Skin of body (tissue), 1 donor: ENCODE measurements at regions not wholly inside any gene's neighbourhood (a gene's known extent, or its start where the extent isn't known, plus 50 kb on each side); places are given as distances from the start of the nearest gene placed in this dataset.

Experiments
- DNase-seq: peaks from one replicate; lab custom pipeline; 2025; lab: John Stamatoyannopoulos, UW

DNA sequence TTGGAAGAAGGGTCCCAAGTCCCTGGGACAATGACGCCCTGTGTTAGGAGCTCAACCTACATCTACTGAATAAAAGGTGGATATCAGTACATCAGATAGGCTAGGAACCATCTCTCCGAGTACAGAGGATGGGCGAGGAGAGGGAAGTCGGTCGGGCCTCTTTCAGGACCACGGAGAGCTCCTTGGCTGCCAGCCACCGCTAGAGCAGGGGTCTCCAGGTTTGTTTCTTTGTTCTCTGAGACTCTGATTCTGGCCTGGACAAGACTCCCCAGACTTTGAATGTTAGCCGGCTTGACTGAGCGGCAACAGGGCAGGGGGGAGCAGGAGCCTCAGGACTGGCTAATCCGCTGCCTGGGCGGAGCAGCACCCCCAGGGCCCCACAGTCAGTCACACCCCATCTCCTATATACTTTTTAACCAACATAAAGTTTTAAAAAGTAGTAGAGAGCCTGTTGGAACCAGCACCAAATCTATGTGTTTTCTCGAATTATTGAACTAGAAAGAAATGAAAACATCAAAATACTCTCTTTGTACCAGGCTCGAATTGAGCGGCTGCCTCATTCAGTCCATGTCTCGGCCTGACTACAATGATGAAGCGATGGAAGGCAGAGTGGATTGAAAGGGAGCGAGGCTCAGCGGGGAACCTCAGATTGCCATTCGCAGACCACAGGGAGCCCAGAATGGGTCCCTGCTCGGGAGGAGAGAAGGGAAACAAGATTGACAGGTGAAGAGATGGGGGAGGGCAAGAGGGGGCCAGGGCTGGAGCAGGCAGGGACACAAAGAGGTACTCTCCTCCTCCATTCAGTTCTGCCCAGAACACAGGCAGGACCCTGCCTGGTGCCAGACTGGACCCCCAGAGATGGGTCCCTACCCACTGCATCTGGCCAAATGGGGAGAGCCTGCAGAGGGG lies 131.6 kb downstream of the TPRA1 start:
- DNase-seq = no peak

GRCh38 chr3:127457546-127458145 lies 132.9 kb downstream of the TPRA1 start:
- DNase-seq = no peak

GRCh38 chr3:127457094-127457475 lies 133.4 kb downstream of the TPRA1 start:
- DNase-seq = no peak

GRCh38 chr3:127456471-127457093 lies 134.0 kb downstream of the TPRA1 start:
- no peak for DNase-seq

GRCh38 chr3:127455541-127456450 lies 134.7 kb downstream of the TPRA1 start:
- DNase-seq = peak; percentile 33

GRCh38 chr3:127454968-127455367 lies 135.6 kb downstream of the TPRA1 start:
- DNase-seq = no peak

DNA sequence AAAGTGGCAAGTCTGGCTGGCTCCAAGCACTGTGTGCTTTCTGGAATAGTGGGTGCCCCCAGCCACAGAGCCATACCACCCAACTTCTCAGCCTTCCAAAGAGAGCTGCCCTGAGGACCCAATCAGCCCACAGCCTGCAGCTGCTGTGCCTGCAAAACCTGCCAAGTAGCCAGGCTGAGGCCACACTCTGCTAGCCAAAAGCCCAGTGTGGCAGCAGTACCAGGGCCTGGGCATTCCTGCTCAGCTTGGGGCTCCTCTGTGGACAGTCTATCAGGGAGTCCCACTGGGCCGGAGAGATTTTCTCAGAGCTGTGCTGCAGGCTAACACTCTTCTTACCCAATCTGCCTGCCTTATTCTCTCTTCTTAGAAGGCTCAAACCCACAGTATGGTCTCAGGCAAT lies 136.5 kb downstream of the TPRA1 start:
- no peak for DNase-seq

DNA sequence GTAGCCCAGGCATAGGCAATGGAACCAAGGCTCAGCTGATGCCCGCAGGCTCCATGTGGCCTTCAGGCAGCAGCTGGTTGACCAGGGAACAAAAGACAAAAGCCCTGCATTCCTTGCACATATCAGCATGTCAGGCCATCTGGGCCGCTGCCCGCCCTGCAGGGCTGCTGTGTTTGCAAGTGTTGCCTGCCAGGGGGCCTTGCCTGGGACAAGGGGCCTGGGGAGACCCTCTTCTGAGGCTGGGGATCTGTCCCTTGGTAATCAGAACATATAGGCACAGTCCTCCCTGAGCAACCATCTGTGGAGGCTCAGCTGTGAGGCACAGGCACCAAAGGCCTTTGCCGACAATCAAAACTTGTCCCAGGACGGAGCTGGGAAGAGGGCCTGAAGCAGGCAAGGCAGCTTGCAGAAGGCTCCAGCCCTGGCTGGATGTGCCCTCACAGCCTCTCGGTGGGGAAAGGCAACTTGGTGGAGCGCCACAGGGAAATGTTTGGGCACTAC lies 138.2 kb downstream of the TPRA1 start:
- DNase-seq = no peak

DNA sequence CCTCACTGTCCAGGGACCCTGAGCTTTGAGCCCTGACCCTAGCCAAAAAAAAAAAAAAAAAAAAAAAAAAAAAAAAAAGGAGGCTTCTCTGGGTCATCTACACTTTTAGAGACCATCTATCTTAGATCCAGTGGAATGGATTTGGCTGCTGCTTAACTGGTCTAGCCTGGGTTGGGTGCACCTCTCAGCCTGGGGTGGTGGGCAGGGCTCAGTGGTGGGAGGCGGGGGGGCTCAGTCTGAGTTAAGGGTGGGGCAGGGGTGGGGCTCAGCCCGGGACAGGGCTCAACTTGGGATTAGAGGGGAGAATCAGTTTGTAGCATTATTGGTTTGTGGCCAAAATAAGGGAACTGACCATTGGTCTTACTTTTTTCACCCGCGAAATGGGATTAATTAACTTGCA lies 139.2 kb downstream of the TPRA1 start:
- no peak for DNase-seq

GRCh38 chr3:127450331-127450730 lies 140.2 kb downstream of the TPRA1 start:
- DNase-seq = no peak

DNA sequence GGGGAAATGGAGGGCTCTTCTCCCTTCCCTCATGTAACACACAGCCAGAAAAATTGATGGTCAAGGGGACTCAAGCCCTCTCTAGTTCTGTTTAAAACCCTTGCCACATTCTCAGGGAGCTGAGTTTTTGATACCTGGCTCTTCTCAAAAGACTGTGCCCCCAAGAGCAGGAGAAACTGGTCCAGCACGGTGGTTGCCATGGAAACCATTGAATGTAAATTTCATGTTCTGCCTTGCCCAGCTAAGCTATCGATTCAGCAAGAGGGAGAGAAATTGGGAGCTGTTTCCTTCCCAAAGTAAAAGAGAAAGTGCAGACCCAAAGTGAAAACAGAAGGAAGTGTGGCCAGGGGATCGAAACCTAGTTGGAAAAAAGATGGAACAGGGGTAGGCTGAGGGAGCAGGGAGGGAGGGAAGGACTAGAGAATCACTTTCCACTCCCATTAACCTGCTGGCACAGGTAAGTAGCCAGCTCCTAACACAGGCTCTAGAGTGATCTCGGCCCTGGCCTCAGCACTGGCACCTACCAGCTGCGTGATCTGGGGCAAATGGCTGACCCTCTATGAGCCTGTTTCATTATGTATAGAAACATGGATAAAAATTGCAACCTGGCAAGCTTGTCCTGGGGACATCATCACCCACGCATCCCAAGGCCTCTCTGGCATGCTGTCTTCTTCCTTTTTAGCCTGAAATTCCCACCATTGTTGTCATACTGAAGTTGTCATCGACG lies 140.9 kb downstream of the TPRA1 start:
- no peak for DNase-seq

- no peak for DNase-seq
These were observed 141.9 kb downstream of the TPRA1 start for GRCh38 chr3:127448671-127449070.

GRCh38 chr3:127448161-127448561 lies 142.4 kb downstream of the TPRA1 start:
- no peak for DNase-seq

DNA sequence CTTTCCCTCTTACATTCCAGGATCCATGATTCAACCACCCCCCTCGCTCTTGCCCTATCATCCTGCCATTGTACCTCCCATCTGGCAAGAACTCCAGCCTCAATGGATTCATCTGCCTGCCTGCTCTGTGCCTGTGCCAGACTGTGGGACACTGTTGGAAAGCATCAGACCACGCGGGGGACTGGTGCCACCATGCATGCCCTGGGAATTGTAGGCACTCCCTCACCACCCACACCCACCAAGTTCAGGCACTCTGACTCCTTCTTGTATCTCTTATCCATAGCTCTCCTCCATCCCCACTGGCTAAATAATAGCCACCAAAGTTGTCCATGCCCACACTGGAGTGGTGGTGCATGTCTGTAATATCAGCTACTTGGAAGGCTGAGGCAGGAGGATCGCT lies 143.8 kb downstream of the TPRA1 start:
- DNase-seq = no peak

DNA sequence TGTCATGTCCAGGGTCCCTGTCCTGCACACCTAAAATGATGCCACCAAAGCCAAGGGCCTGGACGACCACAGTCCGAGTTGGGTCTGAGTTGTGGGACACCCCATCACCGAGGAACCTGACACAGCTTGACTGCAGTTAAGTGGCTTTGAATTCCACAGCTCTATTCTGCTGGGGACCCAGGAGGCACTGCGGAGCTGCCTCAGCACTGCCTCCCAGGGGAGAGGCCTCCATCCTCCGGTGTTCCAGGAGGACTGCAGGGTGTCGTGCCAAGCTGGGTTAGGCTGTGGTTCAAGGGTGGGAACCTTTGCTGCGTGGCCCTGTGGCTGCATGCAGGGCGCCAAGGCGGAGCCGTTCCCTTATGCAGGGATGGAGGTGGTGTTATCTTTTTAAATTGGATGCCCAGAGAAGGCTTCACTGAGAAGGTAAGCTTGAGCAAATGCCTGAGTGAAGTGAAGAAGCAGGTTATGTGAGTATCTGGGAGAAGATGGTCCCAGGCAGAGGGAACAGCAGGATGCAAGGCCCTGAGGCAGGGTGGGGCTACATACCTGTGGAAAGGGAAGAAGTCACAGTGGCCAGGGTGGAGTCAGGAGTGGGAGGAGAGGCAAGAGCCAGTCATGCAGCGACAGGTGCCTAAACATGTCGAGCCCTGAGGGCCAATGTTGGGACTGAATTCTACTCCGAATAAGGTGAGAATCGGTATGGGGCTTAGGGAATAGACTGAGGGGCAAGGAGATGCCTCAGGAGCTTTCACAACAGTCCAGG lies 144.8 kb downstream of the TPRA1 start:
- no peak for DNase-seq

DNA sequence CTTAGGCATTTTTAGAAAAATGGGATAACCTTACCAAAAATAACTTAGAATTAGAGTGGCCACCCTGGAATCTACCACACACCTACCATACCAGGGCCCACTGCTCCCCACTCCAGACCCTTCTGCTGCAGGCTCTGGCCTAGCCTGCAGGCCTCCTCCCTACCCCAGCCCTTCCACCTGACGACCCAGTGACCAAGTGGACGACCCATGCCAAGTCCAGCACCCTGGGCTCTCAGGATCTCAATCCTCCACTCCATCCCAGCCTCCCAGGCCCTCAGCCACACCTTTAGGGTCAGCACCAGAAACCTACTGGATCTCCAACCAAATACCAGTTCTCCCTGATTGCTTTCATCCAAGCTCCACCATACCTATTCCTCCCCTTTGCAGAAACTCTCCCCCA lies 145.8 kb downstream of the TPRA1 start:
- DNase-seq = no peak

DNA sequence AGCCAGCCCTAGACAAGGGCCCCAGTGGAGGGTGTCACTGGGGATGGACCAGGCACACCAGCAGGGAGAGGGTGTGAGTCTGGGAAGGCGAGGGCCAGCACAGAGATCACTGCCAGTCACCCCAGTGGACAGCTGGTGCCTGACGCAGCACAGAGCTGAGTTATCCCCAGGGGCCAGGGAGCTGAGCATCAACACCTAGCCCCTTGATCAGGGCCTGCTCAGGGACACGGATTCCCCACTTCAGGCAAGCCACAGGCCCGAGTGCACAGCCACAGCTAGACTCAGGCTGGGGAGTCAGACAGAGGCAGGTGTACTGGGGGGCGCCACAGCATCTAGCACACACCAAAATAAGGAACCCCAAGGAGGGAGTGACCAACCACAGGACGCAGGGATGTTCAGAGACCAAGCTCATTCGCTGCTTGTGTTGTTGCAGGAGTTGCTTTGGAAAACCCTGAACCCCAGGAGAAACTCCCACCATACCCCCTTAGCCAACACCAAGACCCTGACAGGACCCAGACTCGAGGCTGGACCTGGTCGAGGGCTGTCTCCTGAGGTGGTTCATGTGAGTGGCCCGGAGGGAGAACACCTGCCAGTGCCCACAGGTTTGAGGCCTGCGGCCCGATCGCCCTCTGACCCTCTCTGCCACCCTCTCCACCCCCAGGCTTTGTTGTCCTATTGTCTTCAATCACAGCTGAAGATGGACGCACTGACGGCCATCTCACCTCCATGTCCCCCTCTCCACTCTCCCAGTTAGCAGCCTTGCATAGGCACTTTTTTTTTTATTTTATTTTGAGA lies 146.8 kb downstream of the TPRA1 start:
- DNase-seq = no peak

DNA sequence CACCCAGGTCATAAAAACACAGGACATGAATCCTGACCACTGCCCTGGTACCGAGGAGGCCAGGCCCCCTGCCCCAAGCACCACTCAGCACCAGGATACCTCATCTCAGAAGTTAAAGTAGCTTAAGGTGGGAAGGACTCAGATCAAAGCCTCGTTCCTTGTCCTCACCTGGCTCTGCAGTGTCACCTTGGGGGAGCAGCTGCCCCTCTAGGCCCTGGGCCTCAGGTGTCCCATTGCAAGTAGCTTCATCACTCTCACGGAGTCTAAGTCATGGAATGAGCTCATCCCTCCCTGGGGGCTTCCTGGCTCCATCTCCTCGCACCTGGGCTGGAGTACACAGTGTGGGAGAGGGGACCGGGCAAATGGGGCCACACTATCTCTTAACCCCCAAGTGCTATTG lies 148.0 kb downstream of the TPRA1 start:
- no peak for DNase-seq

DNA sequence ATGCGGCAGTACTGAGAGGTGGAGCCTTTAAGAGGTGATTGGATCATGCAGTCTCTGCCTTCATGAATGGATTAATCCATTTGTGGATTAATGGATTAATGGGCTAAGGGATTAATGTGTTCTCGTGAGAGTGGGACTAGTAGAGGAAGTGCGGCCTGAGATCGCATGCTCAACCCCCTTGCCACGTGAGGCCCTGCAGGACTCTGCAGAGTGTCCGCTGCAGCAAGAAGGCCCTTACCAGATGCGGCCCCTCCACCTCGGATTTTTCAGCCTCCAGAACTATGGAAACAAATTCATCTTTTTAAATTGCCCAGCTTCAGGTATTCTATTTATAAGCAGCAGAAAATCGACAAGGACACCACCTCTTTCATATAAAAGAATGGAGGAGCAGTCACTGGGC lies 148.8 kb downstream of the TPRA1 start:
- no peak for DNase-seq
